ENCODE measurements at regions not wholly inside any gene's neighbourhood (a gene's known extent, or its start where the extent isn't known, plus 50 kb on each side); places are given as distances from the start of the nearest gene placed in this dataset.

GRCh38 chr3:27646896-27647295 lies 75.2 kb downstream of the EOMES start:
- intact Hi-C loops (cut with DNase I, micrococcal nuclease): no loop called here
- no peak overlapping the region for H3K4me3 ChIP-seq (ENCODE audit: low read length)
- Mint-ChIP-seq H3K27me3 (no peaks in the 10 kb centered on the region), H3K4me3 (no peak overlapping the region), H3K27ac (no peak overlapping the region), H3K36me3 (ENCODE audit: low read depth) (no peaks in the 10 kb centered on the region), H3K9me3 (no peaks in the 10 kb centered on the region), H3K4me1 (ENCODE audit: low read depth) (no peaks in the 10 kb centered on the region)
- no peak overlapping the region for H3K27ac ChIP-seq (ENCODE audit: low read depth in 1 of 2, low read length in 2 of 2)
- H3K36me3 ChIP-seq (ENCODE audit: insufficient read depth, low read length): no peaks in the 10 kb centered on the region
- TF ChIP-seq CTCF (IDR thresholded peaks at IDR 0.05): no peak
- ChIA-PET CTCF (no interaction called here), POLR2A (no interaction called here)
- H3K9me3 ChIP-seq (ENCODE audit: control insufficient read depth in 1 of 2, insufficient read depth in 1 of 2, low read length in 2 of 2): no peaks in the 10 kb centered on the region
- ATAC-seq (ENCODE audit: poor library complexity): no peak
- no peaks in the 10 kb centered on the region for H3K27me3 ChIP-seq (ENCODE audit: control insufficient read depth in 1 of 2, insufficient read depth in 2 of 2, low read length in 2 of 2)
- H3K4me1 ChIP-seq (ENCODE audit: insufficient read depth, low read length): no peaks in the 10 kb centered on the region
- DNase-seq: no peak

DNA sequence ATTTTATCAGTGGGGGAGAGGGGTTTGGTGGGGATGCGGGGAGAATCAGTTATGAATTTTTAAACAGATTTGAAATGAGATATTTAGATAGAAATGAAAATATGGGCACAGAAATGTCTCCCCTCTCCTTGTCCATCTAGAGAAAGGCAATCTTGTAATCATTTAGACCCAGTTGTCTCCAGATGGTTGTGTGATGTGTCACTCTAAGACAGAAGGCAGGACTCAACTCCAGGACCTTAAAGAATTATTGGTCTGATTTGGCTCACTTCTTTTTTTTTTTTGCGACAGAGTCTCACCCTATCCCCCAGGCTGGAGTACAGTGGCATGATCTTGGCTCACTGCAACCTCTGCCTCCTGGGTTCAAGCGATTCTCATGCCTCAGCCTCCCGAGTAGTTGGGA lies 77.2 kb downstream of the EOMES start:
- H3K36me3 ChIP-seq (ENCODE audit: insufficient read depth, low read length): no peaks in the 10 kb centered on the region
- no peaks in the 10 kb centered on the region for H3K9me3 ChIP-seq (ENCODE audit: control insufficient read depth in 1 of 2, insufficient read depth in 1 of 2, low read length in 2 of 2)
- no peak overlapping the region for H3K4me3 Mint-ChIP-seq
- POLR2A ChIA-PET: no interaction called here
- H3K27ac Mint-ChIP-seq: no peak overlapping the region
- H3K4me1 ChIP-seq (ENCODE audit: insufficient read depth, low read length): peaks cover 7% of the 10 kb centered on the region
- H3K4me3 ChIP-seq (ENCODE audit: low read length): no peak overlapping the region
- H3K9me3 Mint-ChIP-seq: no peaks in the 10 kb centered on the region
- intact Hi-C loops (cut with DNase I, micrococcal nuclease): no loop called here
- H3K36me3 Mint-ChIP-seq (ENCODE audit: low read depth): no peaks in the 10 kb centered on the region
- CTCF ChIA-PET: no interaction called here
- DNase-seq (no peak), ATAC-seq (ENCODE audit: poor library complexity) (no peak)
- peaks cover 5% of the 10 kb centered on the region for H3K4me1 Mint-ChIP-seq (ENCODE audit: low read depth)
- H3K27ac ChIP-seq (ENCODE audit: low read depth in 1 of 2, low read length in 2 of 2): no peak overlapping the region
- no peak for TF ChIP-seq CTCF (IDR thresholded peaks at IDR 0.05)
- H3K27me3 Mint-ChIP-seq: no peaks in the 10 kb centered on the region
- H3K27me3 ChIP-seq (ENCODE audit: control insufficient read depth in 1 of 2, insufficient read depth in 2 of 2, low read length in 2 of 2): no peaks in the 10 kb centered on the region

DNA sequence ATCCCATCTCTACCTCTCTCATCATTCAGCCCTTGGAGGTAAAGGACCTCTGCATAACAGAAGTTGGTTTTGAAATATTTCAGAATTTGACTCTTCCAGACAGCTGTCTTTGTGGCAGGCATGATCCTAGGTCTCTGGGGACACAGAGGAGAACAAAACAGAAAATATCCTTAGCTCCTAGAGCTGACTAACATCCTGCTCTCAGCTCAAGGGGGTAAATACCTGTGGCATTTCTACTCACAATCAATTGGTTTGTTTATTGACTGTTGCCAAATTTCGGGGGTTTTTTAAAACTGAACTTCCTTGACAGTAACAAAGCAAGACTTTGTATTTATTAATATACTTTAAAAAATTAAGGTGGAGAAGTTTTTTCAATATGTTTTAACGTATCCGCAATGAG lies 78.8 kb downstream of the EOMES start:
- no peak overlapping the region for H3K4me3 Mint-ChIP-seq

More for the DNA sequence above, 78.8 kb downstream of the EOMES start:
- Histone ChIP-seq H3K4me3 (ENCODE audit: low read length) (no peak overlapping the region), H3K36me3 (ENCODE audit: insufficient read depth, low read length) (no peaks in the 10 kb centered on the region), H3K27ac (ENCODE audit: low read depth in 1 of 2, low read length in 2 of 2) (no peak overlapping the region), H3K9me3 (ENCODE audit: control insufficient read depth in 1 of 2, insufficient read depth in 1 of 2, low read length in 2 of 2) (no peaks in the 10 kb centered on the region), H3K27me3 (ENCODE audit: control insufficient read depth in 1 of 2, insufficient read depth in 2 of 2, low read length in 2 of 2) (no peaks in the 10 kb centered on the region), H3K4me1 (ENCODE audit: insufficient read depth, low read length) (peaks cover 21% of the 10 kb centered on the region)
- no peaks in the 10 kb centered on the region for H3K9me3 Mint-ChIP-seq
- POLR2A ChIA-PET: no interaction called here
- H3K27me3 Mint-ChIP-seq: no peaks in the 10 kb centered on the region
- H3K36me3 Mint-ChIP-seq (ENCODE audit: low read depth): no peaks in the 10 kb centered on the region
- ATAC-seq (ENCODE audit: poor library complexity) (no peak), DNase-seq (no peak)
- no peak overlapping the region for H3K27ac Mint-ChIP-seq
- H3K4me1 Mint-ChIP-seq (ENCODE audit: low read depth): peaks cover 16% of the 10 kb centered on the region
- intact Hi-C loops (cut with DNase I, micrococcal nuclease): no loop called here
- TF ChIP-seq CTCF (IDR thresholded peaks at IDR 0.05): no peak
- CTCF ChIA-PET: no interaction called here
